T47D (cell line): ENCODE measurements at regions not wholly inside any gene's neighbourhood (a gene's known extent, or its start where the extent isn't known, plus 50 kb on each side); places are given as distances from the start of the nearest gene placed in this dataset.

Experiments
- DNase-seq, 2 experiments: peaks; one replicate each; pipeline versions ENCODE4 v3.0.0 to v3.0.0-alpha.2; 2011 to 2012; ENCODE audit warnings: low read depth in 1 of 2, low spot score in 1 of 2
- JUND ChIP-seq: IDR thresholded peaks from 2 replicates; pipeline ENCODE4 v1.6.1; 2012; ENCODE audit warnings: low read depth
- in situ Hi-C: cut with HindIII; loops from 2 replicates; pipeline ENCODE4 v1.10.0; 2016; ENCODE audit warnings: low sequenced_read_pairs, low pct_unique_long_range_greater_than_20kb

DNA sequence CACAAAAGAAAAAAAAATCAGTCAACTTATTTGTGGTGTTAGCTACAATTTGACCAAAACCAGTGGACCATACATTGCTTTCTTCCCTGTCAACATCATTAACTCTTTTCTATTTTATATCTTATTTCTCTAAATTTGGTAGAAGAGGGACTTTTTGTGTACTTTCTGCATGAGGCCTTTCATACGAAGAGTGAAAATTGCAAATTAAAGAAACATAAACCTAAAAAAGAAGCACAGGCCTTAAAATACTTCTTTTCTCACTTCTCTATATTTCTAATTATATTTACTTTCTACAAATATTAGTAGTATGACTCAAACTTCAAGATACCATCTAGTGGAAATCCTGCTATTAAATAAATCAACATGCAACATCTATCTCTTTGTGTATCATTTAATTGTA lies 1073.4 kb upstream of the ZEB2 start:
- in situ Hi-C loops: no loop called here
- TF ChIP-seq JUND: no peak
- DNase-seq: no peak

DNA sequence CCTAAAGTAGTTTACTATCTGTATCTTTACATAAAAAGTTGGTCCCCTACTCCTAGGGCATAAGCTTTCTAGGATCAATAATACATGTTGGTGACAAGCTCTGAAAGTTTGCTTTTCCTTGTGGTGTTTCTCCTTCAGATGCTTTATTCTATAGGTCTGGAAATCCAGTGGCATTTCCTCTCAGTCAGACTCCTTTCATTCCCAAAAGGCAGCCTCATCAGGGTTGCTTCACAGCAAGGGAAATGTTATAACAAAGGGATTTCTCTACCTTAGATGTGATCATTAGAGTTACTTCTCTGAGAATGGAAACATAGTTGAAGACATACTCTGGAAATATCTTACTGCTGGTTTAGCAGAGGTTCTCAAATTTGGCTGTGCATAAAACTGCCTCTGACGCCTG lies 1072.4 kb upstream of the ZEB2 start:
- no peak for TF ChIP-seq JUND
- no peak for DNase-seq
- in situ Hi-C loops: no loop called here

DNA sequence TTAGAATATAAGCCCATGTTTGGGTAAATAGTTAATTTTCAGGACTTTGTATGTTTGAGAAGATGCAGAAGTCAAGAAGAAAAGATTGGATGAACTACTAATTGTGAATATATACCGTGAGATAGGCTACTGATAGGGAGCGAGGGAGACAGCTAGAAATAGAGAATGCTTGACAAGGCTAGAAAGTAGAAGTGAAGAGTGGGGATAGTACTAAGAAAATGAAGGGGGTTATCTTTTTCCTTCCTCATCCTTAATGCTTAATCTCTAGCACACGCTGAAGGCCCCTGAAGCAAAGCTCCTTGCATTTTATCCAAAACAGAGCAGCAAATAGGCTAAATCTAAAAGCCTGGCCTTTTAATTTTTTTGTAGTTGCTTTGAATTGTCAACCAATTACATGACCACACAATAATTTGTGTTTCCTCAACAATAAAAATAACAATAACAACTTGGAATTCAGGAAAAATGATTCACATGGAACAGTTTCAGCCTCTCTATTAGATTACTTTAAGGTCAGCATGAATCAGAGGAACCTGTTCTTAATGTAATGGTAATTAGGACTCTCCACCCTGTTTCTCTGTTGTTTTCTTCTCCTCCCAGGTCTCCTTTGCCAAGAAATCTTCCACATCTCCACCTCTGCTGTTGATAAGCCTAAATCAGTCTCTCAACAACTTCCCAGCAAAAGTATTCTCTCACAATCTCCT lies 1071.3 kb upstream of the ZEB2 start:
- TF ChIP-seq JUND: no peak
- in situ Hi-C loops: no loop called here
- DNase-seq: no peak

DNA sequence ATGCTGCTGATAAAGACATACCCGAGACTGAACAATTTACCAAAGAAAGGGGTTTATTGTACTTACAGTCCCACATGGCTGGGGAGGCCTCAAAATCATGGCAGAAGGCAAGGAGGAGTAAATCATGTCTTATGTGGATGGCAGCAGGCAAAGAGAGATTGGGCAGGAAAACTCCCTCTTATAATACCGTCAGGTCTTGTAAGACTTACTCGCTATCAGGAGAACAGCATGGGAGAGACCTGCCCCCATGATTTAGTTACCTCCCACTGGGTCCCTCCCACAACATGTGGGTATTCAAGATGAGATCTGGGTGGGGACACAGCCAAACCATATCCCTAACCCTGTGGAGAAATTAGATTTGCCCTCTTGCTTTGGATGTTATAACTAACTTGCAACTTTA lies 1068.0 kb upstream of the ZEB2 start:
- no peak for DNase-seq
- in situ Hi-C loops: no loop called here
- TF ChIP-seq JUND: no peak

DNA sequence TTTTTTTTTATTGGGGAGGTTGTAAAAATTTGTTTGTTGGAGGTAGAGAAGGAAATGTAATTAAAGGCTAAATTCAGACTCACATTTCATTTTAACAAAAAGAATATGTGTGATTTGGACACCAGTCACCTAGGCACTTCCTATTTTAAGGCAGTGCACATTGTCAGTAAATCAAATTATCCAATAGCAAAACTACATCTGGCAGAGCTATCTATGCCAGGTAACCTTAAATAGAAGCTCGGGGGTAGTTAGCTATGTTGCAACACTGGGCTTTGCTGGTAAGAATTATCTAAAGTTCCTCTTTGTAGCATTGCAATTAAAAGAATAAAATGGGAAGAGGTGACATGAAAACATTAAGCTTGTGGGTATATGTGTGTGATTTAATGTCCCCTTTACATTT lies 1064.4 kb upstream of the ZEB2 start:
- in situ Hi-C loops: no loop called here
- no peak for TF ChIP-seq JUND
- DNase-seq: no peak

DNA sequence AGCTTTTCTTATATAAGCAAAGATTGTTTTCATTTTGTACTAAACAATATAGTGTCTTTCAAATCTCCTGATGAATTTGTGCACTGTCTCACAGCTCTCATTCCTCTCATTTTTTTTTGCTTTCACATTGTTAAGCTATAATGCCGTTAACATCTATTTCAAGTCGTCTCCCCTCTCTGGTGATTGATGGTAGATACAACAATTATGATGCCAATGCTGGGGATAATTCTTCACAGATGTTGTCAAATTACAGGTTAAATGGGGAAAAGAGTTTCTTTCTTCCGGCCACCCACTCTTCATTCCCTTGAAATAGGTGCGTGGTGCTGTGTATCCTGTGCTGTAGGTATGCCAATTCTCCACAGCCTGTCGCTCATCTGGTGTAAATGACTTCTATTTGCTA lies 1053.7 kb upstream of the ZEB2 start:
- DNase-seq: no peak
- TF ChIP-seq JUND: no peak
- in situ Hi-C loops: no loop called here

DNA sequence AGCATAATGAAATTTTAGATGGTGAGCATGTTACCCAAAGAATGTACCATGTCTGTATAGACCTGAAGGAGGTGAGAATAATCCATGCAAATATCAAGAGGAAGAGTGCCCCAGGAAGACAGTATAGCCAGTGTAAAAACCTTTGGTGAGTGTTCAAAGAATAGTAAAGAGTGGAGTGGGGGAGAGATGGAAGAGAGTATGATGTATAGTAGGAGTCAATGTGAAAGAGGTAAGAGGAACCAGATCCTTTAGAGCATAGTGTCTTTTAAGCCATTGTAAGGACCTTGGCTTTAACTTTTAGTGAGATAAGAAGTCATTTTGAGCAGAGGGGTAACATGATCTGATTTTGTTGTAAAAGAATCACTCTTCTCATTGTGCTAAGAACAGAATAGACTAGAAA lies 1052.3 kb upstream of the ZEB2 start:
- DNase-seq: no peak
- in situ Hi-C loops: no loop called here
- no peak for TF ChIP-seq JUND

DNA sequence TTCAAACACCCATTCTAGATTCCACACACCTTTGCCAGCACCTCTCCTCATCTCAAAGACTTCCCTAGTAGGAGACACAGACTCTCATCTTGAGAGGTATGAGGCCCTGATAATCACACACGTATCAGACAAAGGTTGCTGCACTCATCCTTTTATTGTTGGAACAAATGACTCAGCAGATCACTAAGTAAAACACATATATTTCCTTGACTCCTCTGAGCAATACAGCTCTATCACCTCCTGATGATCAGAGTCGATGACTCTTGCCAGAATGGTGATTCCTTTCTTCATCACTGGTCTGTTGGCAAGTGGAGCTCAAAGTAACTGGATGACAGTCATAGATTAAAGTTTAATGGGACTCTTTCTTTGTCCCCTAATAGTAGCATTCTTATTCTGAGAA lies 1049.2 kb upstream of the ZEB2 start:
- in situ Hi-C loops: no loop called here
- no peak for TF ChIP-seq JUND
- no peak for DNase-seq

DNA sequence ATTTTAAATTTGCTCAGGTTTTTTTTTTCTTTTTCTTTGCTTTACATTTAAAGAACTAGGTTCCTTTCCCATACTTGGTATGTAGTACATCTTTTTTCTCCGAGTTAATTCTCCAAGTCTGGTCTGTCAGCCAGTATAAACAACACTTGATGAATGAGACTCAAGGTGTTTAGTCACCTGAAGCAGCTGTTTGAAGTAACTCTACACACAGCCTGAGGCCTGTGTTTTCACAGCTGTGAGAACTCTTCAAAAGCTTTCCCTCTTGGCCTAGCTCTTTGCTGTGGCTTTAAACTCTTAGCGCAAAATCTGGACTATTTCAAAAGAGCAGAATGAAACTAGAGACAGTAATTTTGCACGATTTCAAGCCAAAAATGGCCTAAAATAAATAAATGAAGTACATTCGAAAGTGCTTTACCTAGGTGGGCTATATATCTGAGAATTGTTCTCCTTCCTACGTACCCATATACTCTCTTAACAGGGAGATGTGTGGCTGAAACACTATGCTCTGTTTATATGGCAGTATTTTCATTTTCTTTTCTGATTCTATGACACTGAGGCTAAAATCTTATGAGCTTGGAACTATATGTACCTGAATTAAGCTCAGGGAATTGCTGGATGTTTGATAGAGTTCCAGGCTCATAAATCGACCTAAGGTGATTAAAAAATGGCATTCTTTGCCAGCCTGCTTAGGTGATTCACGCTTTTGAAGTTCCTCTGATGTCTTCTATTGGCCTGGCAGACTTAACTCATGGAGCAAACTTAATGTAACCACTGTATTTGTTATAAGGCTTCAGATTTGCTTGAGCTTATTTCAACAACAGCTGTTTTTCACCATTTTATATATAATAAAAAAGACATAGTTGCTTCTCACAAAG lies 1044.1 kb upstream of the ZEB2 start:
- no peak for TF ChIP-seq JUND
- in situ Hi-C loops: no loop called here
- peak in 1 of 2 experiments; percentile 84 for DNase-seq

DNA sequence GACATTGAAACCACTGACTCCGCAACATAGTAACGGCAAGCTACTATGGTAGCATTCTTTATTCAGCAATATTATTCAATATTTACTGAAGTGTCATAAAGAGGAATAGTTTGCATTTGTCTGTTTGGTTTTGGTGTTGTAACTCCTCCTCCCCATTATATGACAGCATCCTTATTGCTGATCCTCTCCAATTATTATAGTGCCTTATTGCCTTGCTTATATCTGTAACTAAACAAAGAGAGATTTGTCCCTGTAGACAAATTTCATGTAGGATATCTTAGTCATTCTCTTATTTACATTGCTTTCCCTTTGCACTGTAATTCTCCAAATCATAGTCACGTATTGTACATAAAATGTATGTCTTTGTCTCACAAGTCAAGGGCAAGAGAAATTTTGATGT lies 1041.2 kb upstream of the ZEB2 start:
- in situ Hi-C loops: no loop called here
- TF ChIP-seq JUND: no peak
- no peak for DNase-seq

DNA sequence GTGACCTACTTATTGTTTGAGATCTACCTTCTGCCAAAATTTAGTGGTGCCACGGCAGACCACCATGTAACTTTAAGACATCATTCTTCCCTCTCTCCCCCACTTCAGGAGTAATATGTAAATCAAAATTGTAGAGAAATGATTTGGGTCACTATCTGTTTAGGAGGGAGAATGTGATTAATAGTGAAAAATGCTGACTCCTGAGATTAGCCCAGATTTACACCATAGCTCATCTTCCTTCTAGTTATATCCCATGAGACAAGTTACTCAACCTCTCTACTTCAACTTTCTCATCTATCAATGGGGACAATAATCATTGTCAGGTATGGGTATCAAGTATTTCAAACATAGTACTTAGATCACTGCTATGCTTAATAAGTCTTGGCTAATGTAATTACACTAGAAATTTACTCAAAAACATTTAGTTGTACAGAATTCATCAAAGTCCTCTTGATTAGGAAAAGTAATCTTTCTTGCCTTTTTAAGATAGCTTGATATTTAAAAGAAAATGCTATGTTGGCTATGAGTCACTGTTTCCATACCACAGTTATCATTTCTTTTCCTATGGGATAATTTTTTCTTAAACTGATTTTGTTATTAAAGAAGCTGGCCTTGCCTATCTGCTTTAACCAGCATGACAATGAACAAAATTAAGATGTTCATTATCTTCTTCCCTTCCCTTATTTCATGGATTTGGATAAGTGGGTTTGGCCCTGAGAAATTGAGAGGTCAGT lies 1038.9 kb upstream of the ZEB2 start:
- DNase-seq: no peak
- TF ChIP-seq JUND: no peak
- in situ Hi-C loops: no loop called here

DNA sequence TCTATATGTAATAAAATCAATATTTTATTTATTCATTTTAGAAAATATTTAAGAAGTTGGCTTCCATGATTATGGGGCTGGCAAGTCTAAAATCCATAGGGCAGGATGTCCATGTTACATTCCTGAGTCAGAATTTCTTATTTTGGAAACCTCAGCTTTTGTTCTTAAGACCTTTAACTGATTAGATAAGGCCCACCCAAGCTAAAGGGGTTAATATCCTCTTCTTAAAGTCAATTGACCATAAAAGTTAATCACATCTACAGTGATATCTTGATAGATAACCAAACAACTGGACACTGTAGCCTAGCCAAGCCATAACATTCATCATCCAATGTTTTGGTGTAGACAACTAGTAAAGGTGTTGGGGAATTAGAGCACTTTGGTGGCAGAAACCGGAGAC lies 1035.4 kb upstream of the ZEB2 start:
- in situ Hi-C loops: no loop called here
- no peak for TF ChIP-seq JUND
- DNase-seq: no peak

DNA sequence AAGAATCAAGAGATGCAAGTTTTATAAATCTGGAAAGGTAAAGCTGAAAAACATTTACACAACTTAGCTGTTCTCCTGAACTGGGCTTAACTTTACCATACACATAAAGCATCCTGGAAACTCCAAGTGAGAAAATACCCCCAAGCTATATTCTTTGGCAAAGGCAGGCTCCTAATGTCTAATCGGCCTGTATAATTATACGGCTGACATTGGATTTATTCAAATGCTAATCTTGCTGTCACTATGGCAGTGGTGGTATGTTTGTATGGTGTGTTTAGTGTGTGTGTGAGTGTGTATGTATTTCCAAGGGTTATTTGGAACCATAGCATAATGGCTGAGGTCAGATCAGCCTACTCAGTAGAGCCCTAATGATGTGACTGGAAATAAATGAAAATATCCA lies 1031.8 kb upstream of the ZEB2 start:
- no peak for TF ChIP-seq JUND
- peak in 1 of 2 experiments; percentile 34 for DNase-seq
- in situ Hi-C loops: no loop called here
